ENCODE measurements at regions not wholly inside any gene's neighbourhood (a gene's known extent, or its start where the extent isn't known, plus 50 kb on each side); places are given as distances from the start of the nearest gene placed in this dataset.
"Not testable (repeated sequence)": the region's sequence is repeated elsewhere in the genome, so short reads cannot be mapped to it uniquely, and the experiment has no call there.

GRCh38 chr10:62978482-62978881 lies 154.6 kb upstream of the NRBF2 start:
- H3K27ac ChIP-seq (replicated peaks) = no peak overlapping the region
- peaks cover 24% of the 10 kb centered on the region for H3K9me3 ChIP-seq (replicated peaks)
- DNase-seq = no peak
- H3K27me3 ChIP-seq (ENCODE audit: low read depth) = peaks cover 6% of the 10 kb centered on the region
- TF ChIP-seq CTCF (IDR thresholded peaks at IDR 0.05; ENCODE audit: borderline replicate concordance) = no peak
- no peaks in the 10 kb centered on the region for H3K36me3 ChIP-seq
- intact Hi-C loops (cut with micrococcal nuclease) = no loop called here
- no peaks in the 10 kb centered on the region for H3K4me1 ChIP-seq
- H3K4me3 ChIP-seq = no peak overlapping the region

GRCh38 chr10:62974795-62975194 lies 158.3 kb upstream of the NRBF2 start:
- DNase-seq; H3K4me3 ChIP-seq; H3K27me3 ChIP-seq (ENCODE audit: low read depth); H3K27ac ChIP-seq (replicated peaks); H3K36me3 ChIP-seq; H3K4me1 ChIP-seq; intact Hi-C loops (cut with micrococcal nuclease): not testable (repeated sequence)
- peaks cover 24% of the 10 kb centered on the region for H3K9me3 ChIP-seq (replicated peaks)

GRCh38 chr10:62972103-62972502 lies 155.9 kb upstream of the EGR2 start:
- intact Hi-C loops (cut with micrococcal nuclease) = no loop called here
- H3K9me3 ChIP-seq (replicated peaks) = peaks cover 23% of the 10 kb centered on the region
- no peak overlapping the region for H3K27ac ChIP-seq (replicated peaks)
- TF ChIP-seq CTCF (IDR thresholded peaks at IDR 0.05; ENCODE audit: borderline replicate concordance) = no peak
- H3K27me3 ChIP-seq (ENCODE audit: low read depth) = peaks cover 11% of the 10 kb centered on the region
- no peak overlapping the region for H3K4me3 ChIP-seq
- H3K4me1 ChIP-seq = no peaks in the 10 kb centered on the region
- H3K36me3 ChIP-seq = no peaks in the 10 kb centered on the region
- no peak for DNase-seq

- no peak for TF ChIP-seq CTCF (IDR thresholded peaks at IDR 0.05; ENCODE audit: borderline replicate concordance)
- H3K4me1 ChIP-seq = peaks cover 3% of the 10 kb centered on the region
- peaks cover 14% of the 10 kb centered on the region for H3K27me3 ChIP-seq (ENCODE audit: low read depth)
- H3K36me3 ChIP-seq = no peaks in the 10 kb centered on the region
- peaks cover 4% of the 10 kb centered on the region for H3K9me3 ChIP-seq (replicated peaks)
- no peak overlapping the region for H3K4me3 ChIP-seq
- intact Hi-C loops (cut with micrococcal nuclease) = no loop called here
- no peak overlapping the region for H3K27ac ChIP-seq (replicated peaks)
- no peak for DNase-seq
Measured at GRCh38 chr10:62964026-62964425, 147.9 kb upstream of the EGR2 start.

GRCh38 chr10:62961951-62962523 lies 145.9 kb upstream of the EGR2 start:
- intact Hi-C loops (cut with micrococcal nuclease) = no loop called here
- Histone ChIP-seq H3K36me3 (no peaks in the 10 kb centered on the region), H3K9me3 (replicated peaks) (peaks cover 4% of the 10 kb centered on the region), H3K27me3 (ENCODE audit: low read depth) (peaks cover 16% of the 10 kb centered on the region), H3K4me3 (no peak overlapping the region), H3K4me1 (peaks cover 3% of the 10 kb centered on the region), H3K27ac (replicated peaks) (peak overlapping the region; percentile 18)
- TF ChIP-seq CTCF (IDR thresholded peaks at IDR 0.05; ENCODE audit: borderline replicate concordance) = no peak
- DNase-seq = no peak

- peaks cover 4% of the 10 kb centered on the region for H3K9me3 ChIP-seq (replicated peaks)
- no peak overlapping the region for H3K4me3 ChIP-seq
- no peaks in the 10 kb centered on the region for H3K36me3 ChIP-seq
- TF ChIP-seq CTCF (IDR thresholded peaks at IDR 0.05; ENCODE audit: borderline replicate concordance) = no peak
- peaks cover 29% of the 10 kb centered on the region for H3K27me3 ChIP-seq (ENCODE audit: low read depth)
- peaks cover 3% of the 10 kb centered on the region for H3K4me1 ChIP-seq
- no peak overlapping the region for H3K27ac ChIP-seq (replicated peaks)
- no peak for DNase-seq
- intact Hi-C loops (cut with micrococcal nuclease) = no loop called here
Measured at GRCh38 chr10:62960416-62960815, 144.2 kb upstream of the EGR2 start.

Measured in left ventricle myocardium inferior (tissue), 1 donor.